Natural killer cell (primary cell): ENCODE measurements at regions not wholly inside any gene's neighbourhood (a gene's known extent, or its start where the extent isn't known, plus 50 kb on each side); places are given as distances from the start of the nearest gene placed in this dataset.

Experiments
- ATAC-seq, 3 donors: fragments of 150-1000 bp in 2 of 3; fragments of 200-7000 bp in 1 of 3; cut with Tn5 transposase; 1 replicate in 1 of 3; 2 replicates in 2 of 3; pipeline ENCODE4 v1.10.0; 2021; ENCODE audit warnings: mild to moderate bottlenecking in 2 of 3, moderate library complexity in 2 of 3
- DNase-seq, 2 donors: peaks; one replicate each; pipeline versions ENCODE4 v3.0.0 to v3.0.0-alpha.2; 2013 to 2021; ENCODE audit warnings: mixed read lengths in 1 of 2
- H3K27ac ChIP-seq: one replicate; pipeline ENCODE4 v1.5.1; 2013; ENCODE audit warnings: mild to moderate bottlenecking, low read length
- H3K27me3 ChIP-seq: one replicate; pipeline ENCODE4 v1.6.1; 2013; ENCODE audit warnings: low read length; ENCODE audit not compliant: control insufficient read depth, insufficient read depth
- H3K36me3 ChIP-seq: one replicate; pipeline ENCODE4 v1.6.1; 2013; ENCODE audit warnings: low read length; ENCODE audit not compliant: control insufficient read depth, insufficient read depth
- H3K4me1 ChIP-seq: one replicate; pipeline ENCODE4 v1.6.1; 2013; ENCODE audit warnings: low read length; ENCODE audit not compliant: control insufficient read depth, insufficient read depth
- H3K4me3 ChIP-seq: one replicate; pipeline ENCODE4 v1.5.1; 2013; ENCODE audit warnings: low read length
- H3K9me3 ChIP-seq: one replicate; pipeline ENCODE4 v1.6.1; 2013; ENCODE audit warnings: low read length; ENCODE audit not compliant: control insufficient read depth, insufficient read depth
- H3K27ac Mint-ChIP-seq, 2 donors: one replicate each; pipeline ENCODE4 v1.8.0; 2022; ENCODE audit warnings: mild to moderate bottlenecking in 2 of 2, mixed read lengths in 2 of 2, moderate library complexity in 1 of 2
- H3K27me3 Mint-ChIP-seq, 2 donors: one replicate each; pipeline ENCODE4 v1.8.0; 2022; ENCODE audit warnings: low read depth in 2 of 2, mixed read lengths in 2 of 2
- H3K36me3 Mint-ChIP-seq: one replicate; pipeline ENCODE4 v1.8.0; 2022; ENCODE audit warnings: mixed read lengths
- H3K4me1 Mint-ChIP-seq, 2 donors: one replicate each; pipeline ENCODE4 v1.8.0; 2022; ENCODE audit warnings: mixed read lengths in 2 of 2
- H3K4me3 Mint-ChIP-seq: one replicate; pipeline ENCODE4 v1.8.0; 2022; ENCODE audit warnings: mild to moderate bottlenecking, moderate library complexity, mixed read lengths
- H3K9me3 Mint-ChIP-seq, 2 donors: one replicate each; pipeline ENCODE4 v1.8.0; 2022; ENCODE audit warnings: mixed read lengths in 2 of 2
- WGBS: methylation state at CpG from one replicate; pipeline ENCODE4 v1.1.7; 2013; ENCODE audit warnings: missing lambda C conversion rate; ENCODE audit not compliant: insufficient coverage; 5-methylcytosine and 5-hydroxymethylcytosine counted together
- intact Hi-C: fragments of 100-400 bp; cut with micrococcal nuclease; formaldehyde crosslinking; loops from one replicate; pipeline ENCODE4 v1.14.2; 2022
- TF ChIP-seq, protein P1 (sequence below): fragments of 200-600 bp; IDR thresholded peaks from one replicate; pipeline ENCODE4 v1.8.0; 2022; ENCODE audit warnings: antibody characterized with exemption

DNA sequence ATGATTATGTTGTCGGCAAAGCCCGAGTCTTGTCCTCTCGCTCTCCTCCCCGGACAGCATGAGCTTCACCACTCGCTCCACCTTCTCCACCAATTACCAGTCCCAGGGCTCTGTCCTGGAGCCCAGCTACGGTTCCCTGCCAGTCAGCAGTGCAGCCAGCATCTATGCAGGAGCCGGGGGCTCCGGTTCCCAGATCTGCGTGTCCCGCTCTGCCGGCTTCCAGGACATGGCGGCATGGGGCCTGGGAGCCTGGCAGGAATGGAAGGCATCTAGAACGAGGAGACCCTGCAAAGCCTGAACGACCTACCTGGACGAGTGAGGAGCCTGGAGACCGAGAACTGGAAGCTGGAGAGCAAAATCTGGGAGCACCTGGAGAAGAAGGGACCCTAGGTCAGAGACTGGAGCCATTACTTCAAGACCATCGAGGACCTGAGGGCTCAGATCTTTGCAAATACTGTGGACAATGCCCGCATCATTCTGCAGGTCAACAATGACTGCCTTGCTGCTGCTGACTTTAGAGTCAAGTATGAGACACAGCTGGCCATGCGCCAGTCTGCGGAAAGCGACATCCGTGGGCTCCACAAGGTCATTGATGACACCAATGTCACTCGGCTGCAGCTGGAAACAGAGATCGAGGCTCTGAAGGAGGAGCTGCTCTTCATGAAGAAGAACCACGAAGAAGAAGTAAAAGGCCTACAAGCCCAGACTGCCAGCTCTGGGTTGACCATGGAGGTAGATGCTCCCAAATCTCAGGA lies 101.3 kb upstream of the MAN2A1 start:
- intact Hi-C loops = no loop called here
- Histone ChIP-seq H3K27ac (no peak overlapping the region), H3K4me3 (no peak overlapping the region), H3K36me3 (no peaks in the 10 kb centered on the region), H3K9me3 (no peaks in the 10 kb centered on the region), H3K27me3 (no peaks in the 10 kb centered on the region), H3K4me1 (peaks cover 8% of the 10 kb centered on the region)
- Mint-ChIP-seq H3K9me3 (no peaks in the 10 kb centered on the region), H3K27me3 (no peaks in the 10 kb centered on the region), H3K4me3 (no peak overlapping the region), H3K36me3 (no peaks in the 10 kb centered on the region), H3K27ac (no peak overlapping the region), H3K4me1 (peaks cover 0 to 10% of the 10 kb centered on the region in 2 donors)
- no peak for DNase-seq
- ATAC-seq = no peak
- TF ChIP-seq, protein P1, sequence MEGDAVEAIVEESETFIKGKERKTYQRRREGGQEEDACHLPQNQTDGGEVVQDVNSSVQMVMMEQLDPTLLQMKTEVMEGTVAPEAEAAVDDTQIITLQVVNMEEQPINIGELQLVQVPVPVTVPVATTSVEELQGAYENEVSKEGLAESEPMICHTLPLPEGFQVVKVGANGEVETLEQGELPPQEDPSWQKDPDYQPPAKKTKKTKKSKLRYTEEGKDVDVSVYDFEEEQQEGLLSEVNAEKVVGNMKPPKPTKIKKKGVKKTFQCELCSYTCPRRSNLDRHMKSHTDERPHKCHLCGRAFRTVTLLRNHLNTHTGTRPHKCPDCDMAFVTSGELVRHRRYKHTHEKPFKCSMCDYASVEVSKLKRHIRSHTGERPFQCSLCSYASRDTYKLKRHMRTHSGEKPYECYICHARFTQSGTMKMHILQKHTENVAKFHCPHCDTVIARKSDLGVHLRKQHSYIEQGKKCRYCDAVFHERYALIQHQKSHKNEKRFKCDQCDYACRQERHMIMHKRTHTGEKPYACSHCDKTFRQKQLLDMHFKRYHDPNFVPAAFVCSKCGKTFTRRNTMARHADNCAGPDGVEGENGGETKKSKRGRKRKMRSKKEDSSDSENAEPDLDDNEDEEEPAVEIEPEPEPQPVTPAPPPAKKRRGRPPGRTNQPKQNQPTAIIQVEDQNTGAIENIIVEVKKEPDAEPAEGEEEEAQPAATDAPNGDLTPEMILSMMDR = no peak
- WGBS = 92% methylated on average over 25 of the region's 25 CpGs

DNA sequence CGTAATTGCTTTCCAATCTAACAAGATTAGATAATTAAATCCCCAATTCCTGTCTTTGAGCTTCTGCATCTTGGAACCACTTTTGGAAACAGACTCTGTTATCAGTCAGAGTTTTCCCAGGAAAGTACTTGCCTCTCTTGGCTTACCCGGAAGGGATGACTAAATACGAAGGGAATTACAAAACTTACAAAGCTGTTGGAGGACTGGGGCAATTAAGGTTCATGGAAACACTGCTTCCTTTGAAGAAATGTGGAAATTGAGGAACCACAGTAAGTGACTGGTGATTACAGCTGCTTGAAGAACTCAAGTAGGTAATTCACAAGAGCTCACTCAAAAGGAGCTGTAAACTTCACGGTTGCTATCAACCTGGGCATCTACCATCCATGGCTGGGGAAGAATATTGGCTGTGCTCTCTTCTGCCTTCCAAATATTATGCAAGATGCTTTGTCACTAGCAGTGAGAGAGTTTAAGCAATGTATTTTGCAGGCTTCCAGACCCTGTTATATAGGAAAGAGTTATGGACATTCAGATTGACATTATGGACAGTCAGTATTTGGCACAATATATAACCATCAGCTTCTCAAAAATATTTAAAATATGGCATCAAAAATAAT lies 104.6 kb upstream of the MAN2A1 start:
- Mint-ChIP-seq H3K9me3 (no peaks in the 10 kb centered on the region), H3K27ac (no peak overlapping the region), H3K27me3 (no peaks in the 10 kb centered on the region), H3K36me3 (no peaks in the 10 kb centered on the region), H3K4me3 (no peak overlapping the region), H3K4me1 (peaks cover 0 to 4% of the 10 kb centered on the region in 2 donors)
- TF ChIP-seq, protein P1 = no peak
- DNase-seq (no peak), ATAC-seq (no peak)
- Histone ChIP-seq H3K27me3 (no peaks in the 10 kb centered on the region), H3K36me3 (no peaks in the 10 kb centered on the region), H3K9me3 (no peaks in the 10 kb centered on the region), H3K27ac (no peak overlapping the region), H3K4me3 (no peak overlapping the region), H3K4me1 (peaks cover 3% of the 10 kb centered on the region)
- WGBS = 61% methylated on average over 4 of the region's 4 CpGs
- intact Hi-C loops = no loop called here

DNA sequence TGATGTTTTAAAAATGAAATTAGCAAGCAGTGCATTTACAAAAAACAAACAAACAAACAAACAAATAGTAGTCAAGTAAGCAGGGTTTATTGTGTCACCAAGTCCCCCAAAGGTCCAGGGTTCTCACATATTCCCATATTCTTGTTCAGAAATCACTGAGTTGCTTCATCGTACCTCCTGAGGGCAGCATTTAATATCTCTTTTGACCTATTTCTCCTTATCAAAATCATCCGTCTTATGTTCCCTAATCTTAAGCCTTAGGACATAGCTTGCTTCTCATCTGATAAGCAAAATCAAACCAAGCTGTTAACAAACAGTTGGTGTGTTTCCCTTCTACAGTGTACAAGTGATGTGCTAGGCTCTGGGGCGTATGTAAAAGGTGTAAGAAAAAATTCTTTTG lies 109.5 kb upstream of the MAN2A1 start:
- Histone ChIP-seq H3K4me3 (no peak overlapping the region), H3K27ac (no peak overlapping the region), H3K4me1 (no peaks in the 10 kb centered on the region), H3K36me3 (no peaks in the 10 kb centered on the region), H3K9me3 (no peaks in the 10 kb centered on the region), H3K27me3 (no peaks in the 10 kb centered on the region)
- DNase-seq = no peak
- no peak for ATAC-seq
- H3K27me3 Mint-ChIP-seq = peaks cover 0 to 4% of the 10 kb centered on the region in 2 donors
- H3K4me3 Mint-ChIP-seq = no peak overlapping the region
- no peaks in the 10 kb centered on the region for H3K9me3 Mint-ChIP-seq
- no peaks in the 10 kb centered on the region for H3K4me1 Mint-ChIP-seq
- intact Hi-C loops = no loop called here
- H3K27ac Mint-ChIP-seq = no peak overlapping the region
- H3K36me3 Mint-ChIP-seq = no peaks in the 10 kb centered on the region
- TF ChIP-seq, protein P1 = no peak
- 76% methylated on average over 2 of the region's 3 CpGs for WGBS
